B cell (primary cell): ENCODE measurements at regions not wholly inside any gene's neighbourhood (a gene's known extent, or its start where the extent isn't known, plus 50 kb on each side); places are given as distances from the start of the nearest gene placed in this dataset.

Source experiments
- ATAC-seq: fragments of 200-7000 bp; cut with Tn5 transposase; one replicate; pipeline ENCODE4 v1.10.0; 2021; ENCODE audit warnings: low read depth, mild to moderate bottlenecking, moderate number of reproducible peaks, moderate library complexity
- CTCF ChIA-PET: fragments of 350-600 bp; sonication (Branson Sonifier 250); formaldehyde crosslinking; loops from one replicate; lab custom pipeline; 2021; ENCODE audit warnings: antibody characterized with exemption, inconsistent platforms; lab: Charles Lee
- POLR2A ChIA-PET: fragments of 350-600 bp; sonication (Branson Sonifier 250); formaldehyde crosslinking; loops from one replicate; lab custom pipeline; 2021; ENCODE audit warnings: antibody characterized with exemption; lab: Charles Lee
- DNase-seq: peaks from one replicate; pipeline ENCODE4 v3.0.0; 2013
- H2AFZ ChIP-seq: 2 replicates; pipeline ENCODE4 v1.6.1; 2012; ENCODE audit warnings: mild to moderate bottlenecking, low read depth, low read length; ENCODE audit not compliant: insufficient read depth, poor library complexity, severe bottlenecking
- H3K27ac ChIP-seq, 2 donors: 1 replicate in 1 of 2; 2 replicates in 1 of 2; pipeline ENCODE4 v1.5.1; 2012 to 2013; ENCODE audit warnings: low read length in 2 of 2, mild to moderate bottlenecking in 2 of 2, moderate library complexity in 1 of 2
- H3K27me3 ChIP-seq, 4 experiments: fragments of 200-600 bp in 1 of 4; sonication (generic) in 1 of 4; replicated peaks in 1 of 4; 1 replicate in 2 of 4; 2 replicates in 2 of 4; pipeline versions ENCODE4 v1.6.1 to v1.7.0; 2013 to 2016; ENCODE audit warnings: low read length in 3 of 4, mild to moderate bottlenecking in 2 of 4, mixed read lengths in 1 of 4, moderate library complexity in 1 of 4; ENCODE audit not compliant: insufficient read depth in 4 of 4, control insufficient read depth in 3 of 4; ENCODE audit errors: control extremely low read depth in 1 of 4
- H3K36me3 ChIP-seq, 2 experiments: replicated peaks in 1 of 2; 1 replicate in 1 of 2; 2 replicates in 1 of 2; pipeline versions ENCODE4 v1.6.1 to v1.7.1; 2013; ENCODE audit warnings: low read length in 1 of 2; ENCODE audit not compliant: insufficient read depth in 2 of 2, control insufficient read depth in 1 of 2; ENCODE audit errors: control extremely low read depth in 1 of 2, extremely low read depth in 1 of 2
- H3K4me1 ChIP-seq, 2 donors: fragments of 200-600 bp in 1 of 2; sonication (generic) in 1 of 2; 1 replicate in 1 of 2; 2 replicates in 1 of 2; pipeline versions ENCODE4 v1.5.1 to v1.6.1; 2013 to 2017; ENCODE audit warnings: low read length in 2 of 2; ENCODE audit not compliant: control insufficient read depth in 2 of 2, insufficient read depth in 2 of 2
- H3K4me2 ChIP-seq: replicated peaks from 2 replicates; pipeline ENCODE3; 2012; ENCODE audit warnings: mild to moderate bottlenecking, low read depth, low read length; ENCODE audit not compliant: poor library complexity, severe bottlenecking
- H3K4me3 ChIP-seq, 5 experiments: fragments of 200-600 bp in 1 of 5; sonication (generic) in 1 of 5; 1 replicate in 3 of 5; 2 replicates in 2 of 5; pipeline versions ENCODE4 v1.5.1 to v1.7.0; 2011 to 2016; ENCODE audit warnings: low read length in 4 of 5, mild to moderate bottlenecking in 4 of 5, low read depth in 2 of 5, control low read depth in 1 of 5, moderate library complexity in 1 of 5; ENCODE audit not compliant: insufficient read depth in 1 of 5; ENCODE audit errors: control extremely low read depth in 1 of 5, extremely low read depth in 1 of 5
- H3K79me2 ChIP-seq: fragments of 200-600 bp; sonication (generic); one replicate; pipeline ENCODE4 v1.6.0; 2016; ENCODE audit warnings: low read length; ENCODE audit not compliant: control insufficient read depth, insufficient read depth
- H3K9ac ChIP-seq: fragments of 200-600 bp; sonication (generic); 2 replicates; pipeline ENCODE4 v1.6.1; 2017; ENCODE audit warnings: mild to moderate bottlenecking, low read length, moderate library complexity
- H3K9me3 ChIP-seq, 3 donors: one replicate each; pipeline versions ENCODE4 v1.6.1 to v1.7.1; 2013; ENCODE audit warnings: low read length in 2 of 3; ENCODE audit not compliant: control insufficient read depth in 2 of 3, insufficient read depth in 1 of 3; ENCODE audit errors: control extremely low read depth in 1 of 3
- H4K20me1 ChIP-seq: 2 replicates; pipeline ENCODE4 v1.6.0; 2012; ENCODE audit warnings: mild to moderate bottlenecking, low read length; ENCODE audit not compliant: insufficient read depth, control insufficient read depth, poor library complexity, severe bottlenecking
- H3K27ac Mint-ChIP-seq: one replicate; pipeline ENCODE4 v1.8.0; 2021; ENCODE audit warnings: mixed read lengths
- H3K27me3 Mint-ChIP-seq: one replicate; pipeline ENCODE4 v1.8.0; 2021; ENCODE audit warnings: mixed read lengths
- H3K4me1 Mint-ChIP-seq: one replicate; pipeline ENCODE4 v1.8.0; 2021; ENCODE audit warnings: mixed read lengths
- H3K4me3 Mint-ChIP-seq: one replicate; pipeline ENCODE4 v1.8.0; 2021; ENCODE audit warnings: mixed read lengths
- H3K9me3 Mint-ChIP-seq: one replicate; pipeline ENCODE4 v1.8.0; 2022; ENCODE audit warnings: mixed read lengths; ENCODE audit not compliant: insufficient read depth
- EZH2 ChIP-seq: IDR thresholded peaks from 2 replicates; pipeline ENCODE4 v1.6.1; 2012; ENCODE audit warnings: borderline replicate concordance, low read depth, mild to moderate bottlenecking, moderate library complexity, low read length; ENCODE audit not compliant: insufficient read depth, poor library complexity, severe bottlenecking
- WGBS: methylation state at CpG from one replicate; pipeline ENCODE4 v1.1.5; 2013; ENCODE audit warnings: missing lambda C conversion rate; ENCODE audit not compliant: insufficient coverage; 5-methylcytosine and 5-hydroxymethylcytosine counted together
- intact Hi-C: fragments of 100-400 bp; cut with micrococcal nuclease; formaldehyde crosslinking; loops from one replicate; pipeline ENCODE4 v1.10.0; 2022
- TF ChIP-seq, protein P1 (sequence below): fragments of 200-600 bp; IDR thresholded peaks from one replicate; pipeline ENCODE4 v1.8.0; 2022; ENCODE audit warnings: antibody characterized with exemption, mild to moderate bottlenecking

DNA sequence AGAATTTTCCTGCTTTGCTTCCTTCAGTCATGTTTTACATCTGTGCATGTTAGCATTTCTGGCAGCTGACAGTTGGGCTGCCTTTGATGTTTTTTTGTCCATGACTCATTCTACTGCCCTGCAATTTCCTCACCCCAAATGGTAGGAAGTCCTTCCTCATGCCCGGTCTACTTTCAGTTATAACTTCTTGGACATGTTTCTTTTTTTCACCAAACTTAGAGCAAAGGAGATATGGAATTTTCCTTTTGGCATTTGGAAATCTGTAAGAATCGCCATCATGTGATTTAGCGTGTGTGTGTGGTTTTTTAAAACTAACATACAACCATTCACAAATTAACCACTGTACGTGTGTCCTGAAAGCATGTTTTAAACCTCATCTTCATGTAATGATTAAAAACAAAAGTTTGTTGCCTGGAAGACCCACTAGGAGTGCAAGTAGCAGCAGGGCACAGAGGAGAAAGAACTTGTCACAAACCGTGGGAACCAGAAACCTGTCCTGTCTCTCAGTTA is 430.7 kb upstream of the CFAP20DC start:
- intact Hi-C loops: no loop called here
- ATAC-seq (no peak), DNase-seq (no peak)
- Histone ChIP-seq H3K9ac (no peak overlapping the region), H3K4me2 (no peak overlapping the region), H3K9me3 (no peaks in the 10 kb centered on the region), H3K79me2 (no peaks in the 10 kb centered on the region), H4K20me1 (no peaks in the 10 kb centered on the region), H3K27ac (no peak overlapping the region), H3K4me1 (no peaks in the 10 kb centered on the region), H3K36me3 (no peaks in the 10 kb centered on the region), H3K4me3 (no peak overlapping the region), H2AFZ (no peak overlapping the region), H3K27me3 (no peaks in the 10 kb centered on the region)
- Mint-ChIP-seq H3K27me3 (no peaks in the 10 kb centered on the region), H3K9me3 (no peaks in the 10 kb centered on the region), H3K27ac (no peak overlapping the region), H3K4me1 (no peaks in the 10 kb centered on the region), H3K4me3 (no peak overlapping the region)
- WGBS: no CpG with 5 or more reads among the region's 5 CpGs
- no peak for TF ChIP-seq EZH2
- TF ChIP-seq, protein P1, sequence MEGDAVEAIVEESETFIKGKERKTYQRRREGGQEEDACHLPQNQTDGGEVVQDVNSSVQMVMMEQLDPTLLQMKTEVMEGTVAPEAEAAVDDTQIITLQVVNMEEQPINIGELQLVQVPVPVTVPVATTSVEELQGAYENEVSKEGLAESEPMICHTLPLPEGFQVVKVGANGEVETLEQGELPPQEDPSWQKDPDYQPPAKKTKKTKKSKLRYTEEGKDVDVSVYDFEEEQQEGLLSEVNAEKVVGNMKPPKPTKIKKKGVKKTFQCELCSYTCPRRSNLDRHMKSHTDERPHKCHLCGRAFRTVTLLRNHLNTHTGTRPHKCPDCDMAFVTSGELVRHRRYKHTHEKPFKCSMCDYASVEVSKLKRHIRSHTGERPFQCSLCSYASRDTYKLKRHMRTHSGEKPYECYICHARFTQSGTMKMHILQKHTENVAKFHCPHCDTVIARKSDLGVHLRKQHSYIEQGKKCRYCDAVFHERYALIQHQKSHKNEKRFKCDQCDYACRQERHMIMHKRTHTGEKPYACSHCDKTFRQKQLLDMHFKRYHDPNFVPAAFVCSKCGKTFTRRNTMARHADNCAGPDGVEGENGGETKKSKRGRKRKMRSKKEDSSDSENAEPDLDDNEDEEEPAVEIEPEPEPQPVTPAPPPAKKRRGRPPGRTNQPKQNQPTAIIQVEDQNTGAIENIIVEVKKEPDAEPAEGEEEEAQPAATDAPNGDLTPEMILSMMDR: no peak
- ChIA-PET CTCF (no interaction called here), POLR2A (no interaction called here)

DNA sequence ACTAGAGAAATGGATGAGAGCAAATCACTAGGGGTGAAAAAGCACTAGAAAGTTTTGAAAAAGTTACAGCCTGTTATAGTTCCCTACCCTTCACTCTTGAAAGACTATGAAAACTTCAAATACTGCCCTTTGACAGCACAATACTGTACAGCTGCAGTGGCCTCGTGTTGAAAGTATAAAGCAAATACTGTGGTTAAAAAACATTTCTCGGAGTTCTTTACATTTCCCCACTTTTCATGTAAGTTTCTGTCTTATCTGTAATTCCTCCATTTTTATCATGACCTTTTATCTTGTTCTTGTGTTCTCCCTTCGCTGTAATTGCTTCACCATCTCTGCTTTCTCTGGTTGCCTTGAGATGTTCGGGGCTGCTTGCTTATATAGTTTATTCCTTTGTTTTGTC is 423.8 kb upstream of the CFAP20DC start:
- Mint-ChIP-seq H3K27ac (no peak overlapping the region), H3K4me1 (peaks cover 2% of the 10 kb centered on the region), H3K4me3 (no peak overlapping the region), H3K27me3 (no peaks in the 10 kb centered on the region), H3K9me3 (no peaks in the 10 kb centered on the region)
- no peaks in the 10 kb centered on the region for H3K36me3 ChIP-seq
- H4K20me1 ChIP-seq: no peaks in the 10 kb centered on the region
- no peaks in the 10 kb centered on the region for H3K4me1 ChIP-seq
- no CpG with 5 or more reads among the region's 4 CpGs for WGBS
- no peak overlapping the region for H3K4me2 ChIP-seq
- H3K79me2 ChIP-seq: no peaks in the 10 kb centered on the region
- H3K27ac ChIP-seq: no peak overlapping the region
- CTCF ChIA-PET: no interaction called here
- no peaks in the 10 kb centered on the region for H3K9me3 ChIP-seq
- H3K9ac ChIP-seq: no peak overlapping the region
- intact Hi-C loops: no loop called here
- no peak for ATAC-seq
- H3K27me3 ChIP-seq: no peaks in the 10 kb centered on the region
- H2AFZ ChIP-seq: no peak overlapping the region
- TF ChIP-seq, protein P1: no peak
- TF ChIP-seq EZH2: no peak
- POLR2A ChIA-PET: no interaction called here
- H3K4me3 ChIP-seq: no peak overlapping the region
- no peak for DNase-seq
